DMS53 treated with DMSO at 0.1 percent for 48 hours (cell line): ENCODE measurements at regions not wholly inside any gene's neighbourhood (a gene's known extent, or its start where the extent isn't known, plus 50 kb on each side); places are given as distances from the start of the nearest gene placed in this dataset.

ENCODE experiments used
- DNase-seq: peaks from one replicate; lab custom pipeline; 2025; ENCODE audit not compliant: unreplicated experiment; lab: John Stamatoyannopoulos, UW

DNA sequence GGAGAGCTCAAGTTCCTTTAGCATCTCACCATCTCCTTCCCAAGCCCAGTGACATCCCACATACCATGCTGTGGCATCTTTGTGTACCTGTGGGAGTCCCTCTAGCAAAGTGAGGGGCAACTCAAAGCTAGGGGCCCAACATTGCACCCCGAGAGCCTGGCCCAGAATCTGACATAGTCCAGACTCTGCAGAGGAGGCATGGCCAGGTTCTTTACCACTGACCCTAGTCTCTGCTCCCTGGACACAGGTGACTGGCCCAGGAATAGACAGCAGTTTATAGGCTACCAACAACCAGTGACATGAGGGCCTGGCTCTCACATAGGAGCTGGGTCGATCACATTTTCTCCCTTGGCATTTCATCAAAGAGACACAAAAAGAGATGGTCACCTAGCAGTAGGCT, 444.0 kb upstream of the ZMIZ1 start:
- DNase-seq = no peak

GRCh38 chr10:78626471-78626870, 442.3 kb upstream of the ZMIZ1 start:
- no peak for DNase-seq

DNA sequence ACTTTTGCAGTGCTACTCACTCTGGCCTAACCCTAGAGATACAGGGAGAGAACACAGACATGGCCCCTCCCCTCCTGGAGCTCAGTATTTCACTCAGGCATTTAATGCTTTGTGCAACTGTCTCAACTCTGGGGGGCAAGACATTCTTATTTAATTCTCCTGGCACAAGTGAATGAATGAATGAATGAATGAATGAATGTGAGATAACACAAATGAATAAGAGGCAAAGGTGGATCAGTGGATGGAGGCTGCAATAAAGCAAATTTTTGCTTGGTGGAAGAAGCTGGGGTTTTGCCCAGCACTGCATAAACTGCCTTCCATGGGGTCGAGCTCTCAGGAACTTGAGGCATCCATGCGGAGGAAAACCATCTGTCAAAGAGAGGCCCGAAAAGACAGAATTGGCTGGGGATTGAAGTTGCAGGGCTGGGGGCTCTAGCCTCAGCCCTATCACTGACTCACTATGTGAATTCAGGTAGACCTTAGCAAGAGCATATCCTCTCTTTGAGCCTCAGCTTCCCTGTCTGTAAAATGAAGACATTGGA, 441.4 kb upstream of the ZMIZ1 start:
- DNase-seq = no peak

DNA sequence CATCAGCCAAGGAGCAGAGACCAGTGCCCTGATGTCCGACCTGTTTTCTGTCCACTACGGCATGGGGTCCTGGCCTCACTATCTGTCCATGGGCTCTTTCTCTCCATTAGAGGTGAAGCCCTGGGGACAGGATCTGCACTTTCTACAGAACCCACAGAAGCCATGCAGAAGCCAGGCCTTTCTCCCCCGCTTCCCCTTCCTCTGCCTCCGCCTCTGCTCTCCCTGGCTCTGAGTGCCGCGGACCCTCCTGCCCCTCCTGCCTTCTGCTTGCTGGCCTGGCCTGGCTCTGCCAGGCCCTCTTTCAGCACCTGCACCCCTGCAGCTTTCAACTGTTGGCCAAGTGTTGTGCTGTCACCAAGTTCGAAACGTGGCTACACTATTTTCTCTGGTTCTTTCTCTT, 439.8 kb upstream of the ZMIZ1 start:
- DNase-seq = no peak

DNA sequence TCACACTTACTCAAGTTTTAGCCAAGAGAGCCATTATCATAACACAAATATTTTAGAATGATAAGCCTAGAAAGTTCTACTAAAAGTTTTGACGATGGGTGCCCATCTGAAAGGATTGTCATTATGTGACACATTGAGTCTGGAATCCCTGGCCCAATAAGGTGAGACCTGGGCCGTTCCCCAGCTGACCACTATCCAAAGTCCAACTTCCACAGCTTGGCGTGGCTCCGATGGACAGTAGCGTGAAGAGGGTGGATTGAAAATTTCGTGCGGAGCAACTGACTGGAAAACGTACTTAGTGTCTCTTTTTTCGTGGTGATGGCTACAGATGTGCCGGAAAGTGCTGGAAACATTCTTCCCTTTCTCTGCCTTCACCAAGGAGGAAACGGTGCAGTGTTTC, 439.0 kb upstream of the ZMIZ1 start:
- DNase-seq = no peak

GRCh38 chr10:78630944-78631838, 437.6 kb upstream of the ZMIZ1 start:
- DNase-seq = no peak

GRCh38 chr10:78634389-78634815, 434.4 kb upstream of the ZMIZ1 start:
- peak; percentile 44 for DNase-seq

- no peak for DNase-seq
Observed at GRCh38 chr10:78634835-78635234, 433.9 kb upstream of the ZMIZ1 start.

- DNase-seq = no peak
Observed at GRCh38 chr10:78639629-78640028, 429.1 kb upstream of the ZMIZ1 start.

DNA sequence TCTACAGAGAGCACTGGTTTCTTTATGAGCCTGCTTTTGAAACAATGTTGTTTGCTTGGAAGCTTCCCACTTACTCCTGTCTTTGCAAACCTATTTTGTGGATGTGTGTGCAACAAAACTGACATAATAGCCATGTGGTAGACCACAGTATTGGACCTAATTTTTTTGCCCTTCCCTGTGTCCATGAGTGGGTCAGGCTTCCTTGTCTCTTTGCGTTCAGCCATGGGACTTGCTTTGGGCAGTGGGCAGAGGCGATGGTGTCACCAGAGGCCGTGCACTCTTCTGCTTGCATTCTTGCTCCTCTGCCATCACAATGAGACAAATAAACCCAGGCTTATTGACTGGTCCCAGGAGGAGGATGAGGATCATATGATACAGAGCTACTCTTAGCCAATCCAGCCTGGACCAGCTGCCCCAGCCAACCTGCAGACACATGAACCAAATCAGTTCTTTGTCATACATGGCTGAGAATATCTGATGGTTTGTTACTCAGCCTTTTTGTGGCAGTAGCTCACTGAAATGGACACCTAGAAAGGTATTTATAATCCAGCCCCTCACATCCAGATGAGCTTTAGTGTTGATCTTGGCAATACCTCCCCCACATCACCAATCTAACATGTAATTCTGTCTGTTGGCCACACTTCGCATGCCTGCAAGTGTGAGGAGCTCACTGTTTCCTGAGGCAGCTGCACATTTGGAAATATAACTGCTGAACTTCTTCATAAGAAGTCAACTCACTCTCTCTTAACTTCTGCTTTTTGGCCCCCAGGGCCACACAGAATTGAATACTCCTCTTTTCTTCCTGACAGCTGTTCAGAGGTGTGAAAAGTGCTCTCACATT, 427.8 kb upstream of the ZMIZ1 start:
- DNase-seq = no peak

GRCh38 chr10:78641693-78642092, 427.1 kb upstream of the ZMIZ1 start:
- DNase-seq = no peak

- DNase-seq = no peak
Observed at GRCh38 chr10:78642269-78642816, 426.4 kb upstream of the ZMIZ1 start.

DNA sequence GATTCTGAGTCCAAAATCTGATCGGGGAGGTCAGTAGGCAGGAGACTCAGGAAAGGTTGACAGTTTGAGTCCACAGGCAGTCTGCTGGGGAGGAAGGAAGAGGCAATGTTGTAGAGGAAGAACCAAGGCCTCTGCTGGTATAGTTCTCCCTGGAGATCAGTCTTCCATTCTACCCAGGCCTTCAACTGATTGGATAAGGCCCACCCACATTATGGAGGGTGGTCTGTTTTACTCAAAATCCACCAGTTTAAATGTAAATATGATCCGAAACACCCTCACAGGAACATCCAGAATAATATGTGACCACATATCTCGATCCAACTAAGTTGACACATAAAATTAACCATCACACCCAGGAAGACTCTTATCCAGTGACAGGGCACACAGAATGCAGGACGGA, 425.3 kb upstream of the ZMIZ1 start:
- DNase-seq = no peak

DNA sequence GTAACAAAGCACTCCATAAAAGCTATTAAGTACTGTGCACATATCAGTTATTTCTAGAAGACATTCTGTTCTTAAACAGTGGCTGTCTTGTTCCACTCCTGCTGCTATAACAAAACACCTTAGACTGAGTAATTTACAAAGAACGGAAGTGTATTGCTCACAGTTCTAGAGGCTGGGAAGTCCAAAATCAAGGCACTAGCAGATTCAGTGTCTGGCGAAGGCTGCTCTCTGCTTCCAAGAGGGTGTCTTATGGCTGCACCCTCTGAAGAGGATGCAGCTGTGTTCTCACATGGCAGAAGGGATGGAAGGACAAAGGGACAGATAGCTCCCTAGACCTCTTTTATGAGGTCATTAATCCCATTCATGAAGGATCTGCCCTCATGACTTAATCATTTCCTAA, 424.2 kb upstream of the ZMIZ1 start:
- no peak for DNase-seq

DNA sequence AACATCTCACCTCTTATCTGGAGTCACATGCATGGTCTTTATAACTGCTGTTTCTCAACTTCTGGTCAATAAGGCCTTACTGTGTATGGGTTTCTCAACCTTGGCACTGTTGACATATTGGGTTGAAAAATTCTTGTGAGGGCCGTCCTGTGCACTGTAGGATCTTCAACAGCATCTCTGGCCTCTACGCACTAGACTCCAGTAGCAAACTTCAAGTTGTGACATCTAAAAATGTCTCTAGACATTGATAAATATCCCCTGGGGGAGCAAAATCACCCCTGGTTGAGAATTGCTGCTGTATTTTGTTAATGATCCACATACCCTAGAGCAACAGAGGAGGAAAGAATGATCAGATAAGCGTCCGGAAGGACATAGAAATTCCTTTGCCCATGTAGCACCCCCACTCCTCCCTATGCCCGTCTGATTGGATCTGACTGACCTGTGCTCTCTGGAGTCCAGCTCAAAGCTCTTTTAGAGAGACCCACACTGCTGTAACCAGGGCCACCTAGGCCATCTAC, 423.5 kb upstream of the ZMIZ1 start:
- DNase-seq = no peak

- no peak for DNase-seq
Observed at GRCh38 chr10:78645975-78646374, 422.8 kb upstream of the ZMIZ1 start.

- no peak for DNase-seq
Observed at GRCh38 chr10:78648256-78648860, 420.4 kb upstream of the ZMIZ1 start.

GRCh38 chr10:78649429-78649828, 419.3 kb upstream of the ZMIZ1 start:
- no peak for DNase-seq

GRCh38 chr10:78650122-78650521, 418.6 kb upstream of the ZMIZ1 start:
- no peak for DNase-seq

DNA sequence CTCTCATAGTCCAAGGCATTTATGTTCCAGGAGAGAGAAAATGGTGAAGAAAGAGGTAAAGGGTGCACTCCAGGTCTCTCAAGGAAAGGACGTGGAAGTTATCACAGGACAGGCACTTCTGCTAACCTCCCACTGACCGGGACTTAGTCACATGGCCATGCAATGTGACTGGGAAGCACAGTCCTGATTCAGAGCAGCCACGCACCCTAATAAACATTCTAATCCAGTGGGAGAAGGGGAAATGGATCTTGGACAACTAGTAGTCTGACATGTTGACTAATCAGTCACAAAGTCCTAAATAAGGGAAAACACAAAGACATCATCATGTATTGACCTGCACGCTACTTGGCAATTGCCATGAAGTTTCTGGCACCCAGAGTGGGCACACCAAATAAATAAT, 417.5 kb upstream of the ZMIZ1 start:
- DNase-seq = no peak

- no peak for DNase-seq
Observed at GRCh38 chr10:78653555-78653954, 415.2 kb upstream of the ZMIZ1 start.
